ENCODE measurements at regions not wholly inside any gene's neighbourhood (a gene's known extent, or its start where the extent isn't known, plus 50 kb on each side); places are given as distances from the start of the nearest gene placed in this dataset.
"Not testable (repeated sequence)": the region's sequence is repeated elsewhere in the genome, so short reads cannot be mapped to it uniquely, and the experiment has no call there.

- no peak for DNase-seq
Measured at GRCh38 chr1:198809247-198809646, 170.4 kb downstream of the PTPRC start.

GRCh38 chr1:198811449-198811848 is 172.6 kb downstream of the PTPRC start:
- no peak for DNase-seq

GRCh38 chr1:198823626-198824025 is 184.8 kb downstream of the PTPRC start:
- no peak for DNase-seq

GRCh38 chr1:198825254-198825653 is 186.4 kb downstream of the PTPRC start:
- no peak for DNase-seq

GRCh38 chr1:198829356-198829755 is 190.5 kb downstream of the PTPRC start:
- DNase-seq, result no peak

- DNase-seq, result no peak
Measured at GRCh38 chr1:198829944-198830343, 191.1 kb downstream of the PTPRC start.

- no peak for DNase-seq
Measured at GRCh38 chr1:198830412-198830811, 191.6 kb downstream of the PTPRC start.

GRCh38 chr1:198833706-198834503 is 195.1 kb downstream of the PTPRC start:
- no peak for DNase-seq

- no peak for DNase-seq
Measured at GRCh38 chr1:198837278-198838021, 198.6 kb downstream of the PTPRC start.

- no peak for DNase-seq
Measured at GRCh38 chr1:198838022-198838342, 199.1 kb downstream of the PTPRC start.

GRCh38 chr1:198841477-198841876 is 202.6 kb downstream of the PTPRC start:
- DNase-seq, result no peak

- no peak for DNase-seq
Measured at GRCh38 chr1:198842686-198843085, 203.8 kb downstream of the PTPRC start.

- DNase-seq, result no peak
Measured at GRCh38 chr1:198845271-198845670, 206.4 kb downstream of the PTPRC start.

GRCh38 chr1:198845851-198846250 is 207.0 kb downstream of the PTPRC start:
- DNase-seq, result no peak

- DNase-seq, result no peak
Measured at GRCh38 chr1:198846556-198846955, 207.7 kb downstream of the PTPRC start.

- no peak for DNase-seq
Measured at GRCh38 chr1:198848206-198848605, 209.4 kb downstream of the PTPRC start.

- no peak for DNase-seq
Measured at GRCh38 chr1:198848649-198849048, 209.8 kb downstream of the PTPRC start.

GRCh38 chr1:198849093-198849492 is 210.3 kb downstream of the PTPRC start:
- DNase-seq, result no peak

- no peak for DNase-seq
Measured at GRCh38 chr1:198850196-198850595, 211.4 kb downstream of the PTPRC start.

- not testable (repeated sequence) for DNase-seq
Measured at GRCh38 chr1:198850966-198851365, 212.1 kb downstream of the PTPRC start.

- DNase-seq, result no peak
Measured at GRCh38 chr1:198856601-198857000, 217.8 kb downstream of the PTPRC start.

- no peak for DNase-seq
Measured at GRCh38 chr1:198858033-198858432, 219.2 kb downstream of the PTPRC start.

- DNase-seq, result no peak
Measured at GRCh38 chr1:198860371-198860770, 221.5 kb downstream of the PTPRC start.

GRCh38 chr1:198861636-198862035 is 222.8 kb downstream of the PTPRC start:
- DNase-seq, result no peak

GRCh38 chr1:198864695-198865094 is 225.9 kb downstream of the PTPRC start:
- DNase-seq, result no peak
